CD14-positive monocyte (primary cell): ENCODE measurements at regions not wholly inside any gene's neighbourhood (a gene's known extent, or its start where the extent isn't known, plus 50 kb on each side); places are given as distances from the start of the nearest gene placed in this dataset.

Experiments
- DNase-seq, 3 donors: peaks; one replicate each; pipeline ENCODE4 v3.0.0-alpha.2; 2011 to 2022
- H2AFZ ChIP-seq: 2 replicates; pipeline ENCODE4 v1.6.0; 2012; ENCODE audit warnings: mild to moderate bottlenecking, low read depth, low read length, inconsistent platforms; ENCODE audit not compliant: insufficient read depth, poor library complexity, severe bottlenecking
- H3K27ac ChIP-seq, 2 donors: 1 replicate in 1 of 2; 2 replicates in 1 of 2; pipeline ENCODE4 v1.5.1; 2012 to 2013; ENCODE audit warnings: low read length in 2 of 2, control low read depth in 1 of 2, inconsistent platforms in 1 of 2, low read depth in 1 of 2, mild to moderate bottlenecking in 1 of 2
- H3K27me3 ChIP-seq, 2 donors: one replicate each; pipeline versions ENCODE4 v1.6.0 to v1.6.1; 2011 to 2013; ENCODE audit warnings: low read length in 2 of 2; ENCODE audit not compliant: control insufficient read depth in 2 of 2, insufficient read depth in 2 of 2
- H3K36me3 ChIP-seq, 2 donors: replicated peaks in 1 of 2; 1 replicate in 1 of 2; 2 replicates in 1 of 2; pipeline versions ENCODE4 v1.5.1 to v1.6.1; 2012 to 2013; ENCODE audit warnings: low read length in 2 of 2, control low read depth in 1 of 2, inconsistent platforms in 1 of 2, mild to moderate bottlenecking in 1 of 2; ENCODE audit not compliant: insufficient read depth in 2 of 2, control insufficient read depth in 1 of 2
- H3K4me1 ChIP-seq, 2 donors: 1 replicate in 1 of 2; 2 replicates in 1 of 2; pipeline versions ENCODE4 v1.5.1 to v1.6.1; 2012 to 2013; ENCODE audit warnings: low read length in 2 of 2, control low read depth in 1 of 2, inconsistent platforms in 1 of 2, mild to moderate bottlenecking in 1 of 2, moderate library complexity in 1 of 2; ENCODE audit not compliant: insufficient read depth in 2 of 2, control insufficient read depth in 1 of 2
- H3K4me2 ChIP-seq: replicated peaks from 2 replicates; pipeline ENCODE3; 2012; ENCODE audit warnings: low read length, moderate library complexity, mild to moderate bottlenecking; ENCODE audit not compliant: poor library complexity, severe bottlenecking; ENCODE audit errors: extremely low read depth
- H3K4me3 ChIP-seq, 3 experiments: fragments of 200-600 bp in 1 of 3; sonication (generic) in 1 of 3; replicated peaks in 1 of 3; 1 replicate in 2 of 3; 2 replicates in 1 of 3; pipeline ENCODE4 v1.5.1; 2011 to 2013; ENCODE audit warnings: low read length in 3 of 3, mild to moderate bottlenecking in 3 of 3, control low read depth in 2 of 3, low read depth in 2 of 3, inconsistent platforms in 1 of 3, moderate library complexity in 1 of 3
- H3K79me2 ChIP-seq: 2 replicates; pipeline ENCODE4 v1.6.0; 2012; ENCODE audit warnings: mild to moderate bottlenecking, control low read depth, inconsistent platforms, low read length, moderate library complexity; ENCODE audit not compliant: insufficient read depth
- H3K9ac ChIP-seq: 2 replicates; pipeline ENCODE4 v1.6.0; 2017; ENCODE audit warnings: low read length, mild to moderate bottlenecking; ENCODE audit not compliant: insufficient read depth, poor library complexity, severe bottlenecking
- H3K9me3 ChIP-seq, 2 donors: replicated peaks in 1 of 2; 1 replicate in 1 of 2; 2 replicates in 1 of 2; pipeline versions ENCODE4 v1.5.1 to v1.6.1; 2012 to 2013; ENCODE audit warnings: low read length in 2 of 2, control low read depth in 1 of 2; ENCODE audit not compliant: control insufficient read depth in 1 of 2, insufficient read depth in 1 of 2
- H4K20me1 ChIP-seq: 2 replicates; pipeline ENCODE4 v1.6.0; 2012; ENCODE audit warnings: mild to moderate bottlenecking, low read length, control low read depth, moderate library complexity; ENCODE audit not compliant: insufficient read depth
- H3K27ac Mint-ChIP-seq, 7 donors: one replicate each; pipeline ENCODE4 v1.8.0; 2020; ENCODE audit warnings: mild to moderate bottlenecking in 7 of 7, mixed read lengths in 7 of 7, moderate library complexity in 6 of 7, inconsistent platforms in 2 of 7
- H3K27me3 Mint-ChIP-seq, 3 donors: one replicate each; pipeline ENCODE4 v1.8.0; 2021 to 2022; ENCODE audit warnings: low read depth in 3 of 3, mild to moderate bottlenecking in 3 of 3, mixed read lengths in 3 of 3, moderate library complexity in 3 of 3, inconsistent platforms in 1 of 3
- H3K36me3 Mint-ChIP-seq, 2 donors: one replicate each; pipeline ENCODE4 v1.8.0; 2020; ENCODE audit warnings: mixed read lengths in 2 of 2, inconsistent platforms in 1 of 2, mild to moderate bottlenecking in 1 of 2
- H3K4me1 Mint-ChIP-seq: one replicate; pipeline ENCODE4 v1.8.0; 2020; ENCODE audit warnings: mild to moderate bottlenecking, mixed read lengths
- H3K4me3 Mint-ChIP-seq, 2 donors: one replicate each; pipeline ENCODE4 v1.8.0; 2020; ENCODE audit warnings: mild to moderate bottlenecking in 2 of 2, mixed read lengths in 2 of 2, moderate library complexity in 1 of 2
- H3K9me3 Mint-ChIP-seq, 7 donors: one replicate each; pipeline ENCODE4 v1.8.0; 2020 to 2022; ENCODE audit warnings: mixed read lengths in 7 of 7, mild to moderate bottlenecking in 6 of 7, moderate library complexity in 6 of 7, inconsistent platforms in 2 of 7
- CTCF ChIP-seq: fragments of 200-600 bp; IDR thresholded peaks from one replicate; pipeline ENCODE4 v1.8.0; 2022; ENCODE audit warnings: antibody characterized with exemption, mild to moderate bottlenecking
- WGBS: methylation state at CpG from one replicate; pipeline ENCODE4 v1.1.5; 2013; ENCODE audit warnings: missing lambda C conversion rate; ENCODE audit not compliant: insufficient coverage; 5-methylcytosine and 5-hydroxymethylcytosine counted together
- intact Hi-C, 2 donors: fragments of 100-400 bp; cut with micrococcal nuclease; formaldehyde crosslinking; loops; one replicate each; pipeline versions ENCODE4 v1.15.0 to v1.15.1; 2023

DNA sequence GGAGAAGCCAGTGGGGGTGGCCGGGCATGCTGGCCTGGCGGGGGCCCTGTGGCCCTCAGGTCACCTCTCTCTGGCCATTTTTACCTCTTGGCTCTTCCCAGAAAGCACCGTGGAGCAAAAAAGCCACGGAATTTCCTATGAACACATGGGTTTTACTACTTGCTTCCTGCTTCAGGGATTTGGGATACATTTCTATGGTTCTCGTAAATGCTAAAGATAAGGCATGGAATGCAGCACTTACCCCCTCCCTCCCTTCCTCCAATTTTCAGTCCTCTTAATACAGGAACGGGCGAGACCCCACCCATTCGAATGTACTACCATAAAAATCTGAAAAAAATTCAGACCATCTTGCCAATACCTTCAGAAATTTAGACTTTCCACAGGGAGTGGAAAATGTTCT, 279.7 kb downstream of the ARHGAP12 start:
- intact Hi-C loops: no loop called here
- H3K27ac ChIP-seq: no peak overlapping the region
- no peaks in the 10 kb centered on the region for H3K4me1 Mint-ChIP-seq
- no peak overlapping the region for H2AFZ ChIP-seq
- H3K9me3 Mint-ChIP-seq: peaks cover 0 to 3% (median 0%) of the 10 kb centered on the region in 7 donors
- no peak overlapping the region for H3K4me3 Mint-ChIP-seq
- no peaks in the 10 kb centered on the region for H3K79me2 ChIP-seq
- no peaks in the 10 kb centered on the region for H3K36me3 ChIP-seq
- H3K27me3 Mint-ChIP-seq: peaks cover 4 to 5% (median 4%) of the 10 kb centered on the region in 3 donors
- H3K4me2 ChIP-seq: no peak overlapping the region
- H3K4me3 ChIP-seq: no peak overlapping the region
- H3K27me3 ChIP-seq: peaks cover 0 to 2% of the 10 kb centered on the region in 2 donors
- TF ChIP-seq CTCF: no peak
- DNase-seq: no peak
- no peak overlapping the region for H3K9ac ChIP-seq
- H3K4me1 ChIP-seq: no peaks in the 10 kb centered on the region
- no peaks in the 10 kb centered on the region for H3K36me3 Mint-ChIP-seq
- H3K9me3 ChIP-seq: no peaks in the 10 kb centered on the region
- 82% methylated on average over 4 of the region's 8 CpGs for WGBS
- H3K27ac Mint-ChIP-seq: no peak overlapping the region
- no peaks in the 10 kb centered on the region for H4K20me1 ChIP-seq

- H2AFZ ChIP-seq: no peak overlapping the region
- 39% methylated on average over 4 of the region's 5 CpGs for WGBS
- H3K4me1 ChIP-seq: no peaks in the 10 kb centered on the region
- no peaks in the 10 kb centered on the region for H3K36me3 ChIP-seq
- intact Hi-C loops: no loop called here
- no peaks in the 10 kb centered on the region for H3K9me3 ChIP-seq
- no peak for TF ChIP-seq CTCF
- H3K36me3 Mint-ChIP-seq: peaks cover 0 to 3% of the 10 kb centered on the region in 2 donors
- H3K27ac Mint-ChIP-seq: no peak overlapping the region
- H3K4me2 ChIP-seq: no peak overlapping the region
- H3K27me3 Mint-ChIP-seq: peaks cover 5 to 7% (median 7%) of the 10 kb centered on the region in 3 donors
- H3K4me3 ChIP-seq: no peak overlapping the region
- no peak overlapping the region for H3K27ac ChIP-seq
- no peaks in the 10 kb centered on the region for H4K20me1 ChIP-seq
- H3K9ac ChIP-seq: no peak overlapping the region
- no peaks in the 10 kb centered on the region for H3K79me2 ChIP-seq
- H3K4me3 Mint-ChIP-seq: no peak overlapping the region
- H3K27me3 ChIP-seq: peaks cover 0 to 2% of the 10 kb centered on the region in 2 donors
- H3K9me3 Mint-ChIP-seq: peaks cover 0 to 5% (median 0%) of the 10 kb centered on the region in 7 donors
- no peak for DNase-seq
- H3K4me1 Mint-ChIP-seq: no peaks in the 10 kb centered on the region
Measured at GRCh38 chr10:31647861-31648260, 280.8 kb downstream of the ARHGAP12 start.
